Prostate gland (tissue), 2 donors: ENCODE measurements at regions not wholly inside any gene's neighbourhood (a gene's known extent, or its start where the extent isn't known, plus 50 kb on each side); places are given as distances from the start of the nearest gene placed in this dataset.

Experiments used
- CTCF ChIP-seq, 4 experiments: fragments of 200-600 bp in 2 of 4; fragments of 450-650 bp in 2 of 4; sonication (generic) in 2 of 4; IDR thresholded peaks; 1 replicate in 3 of 4; 2 replicates in 1 of 4; pipeline ENCODE4 v1.5.1; 2016 to 2019; ENCODE audit warnings: antibody characterized with exemption in 4 of 4, mild to moderate bottlenecking in 2 of 4, moderate library complexity in 2 of 4
- POLR2AphosphoS5 ChIP-seq: sonication (generic); formaldehyde crosslinking; IDR thresholded peaks from one replicate; pipeline ENCODE4 v1.6.1; 2017; ENCODE audit warnings: antibody characterized with exemption

- no peak for TF ChIP-seq CTCF (IDR thresholded peaks at IDR 0.05)
- TF ChIP-seq POLR2AphosphoS5 = no peak
These were observed 296.5 kb upstream of the SLC35B3 start for GRCh38 chr6:8731874-8732273.
